Ureter (tissue), 1 donor: ENCODE measurements at regions not wholly inside any gene's neighbourhood (a gene's known extent, or its start where the extent isn't known, plus 50 kb on each side); places are given as distances from the start of the nearest gene placed in this dataset.

Experiments used
- DNase-seq: peaks from one replicate; pipeline ENCODE4 v3.0.0-alpha.2; 2020; ENCODE audit warnings: low spot score
- donor health status: DM: yes; HTN: yes; CAD: no.

- no peak for DNase-seq
Observed at GRCh38 chr1:10897321-10897980, 101.0 kb upstream of the CASZ1 start.

- no peak for DNase-seq
Observed at GRCh38 chr1:10897981-10898728, 101.7 kb upstream of the CASZ1 start.

- DNase-seq, result no peak
Observed at GRCh38 chr1:10898921-10899320, 102.5 kb upstream of the CASZ1 start.

- DNase-seq, result no peak
Observed at GRCh38 chr1:10899490-10900250, 103.2 kb upstream of the CASZ1 start.

- no peak for DNase-seq
Observed at GRCh38 chr1:10900251-10900651, 103.8 kb upstream of the CASZ1 start.

GRCh38 chr1:10900691-10901090 lies 104.2 kb upstream of the CASZ1 start:
- DNase-seq, result no peak

GRCh38 chr1:10901091-10901890 lies 104.8 kb upstream of the CASZ1 start:
- DNase-seq, result peak; percentile 62

GRCh38 chr1:10901891-10902805 lies 105.7 kb upstream of the CASZ1 start:
- no peak for DNase-seq

GRCh38 chr1:10903421-10903820 lies 107.0 kb upstream of the CASZ1 start:
- no peak for DNase-seq

- DNase-seq, result no peak
Observed at GRCh38 chr1:10903821-10904220, 107.4 kb upstream of the CASZ1 start.

- no peak for DNase-seq
Observed at GRCh38 chr1:10904396-10905358, 107.8 kb upstream of the TARDBP start.

GRCh38 chr1:10905841-10906655 lies 106.4 kb upstream of the TARDBP start:
- DNase-seq, result no peak

GRCh38 chr1:10906866-10907519 lies 105.5 kb upstream of the TARDBP start:
- no peak for DNase-seq

- DNase-seq, result no peak
Observed at GRCh38 chr1:10908266-10908665, 104.2 kb upstream of the TARDBP start.

GRCh38 chr1:10909697-10910680 lies 102.5 kb upstream of the TARDBP start:
- no peak for DNase-seq

- DNase-seq, result no peak
Observed at GRCh38 chr1:10910681-10911489, 101.6 kb upstream of the TARDBP start.
